ENCODE measurements at regions not wholly inside any gene's neighbourhood (a gene's known extent, or its start where the extent isn't known, plus 50 kb on each side); places are given as distances from the start of the nearest gene placed in this dataset.

GRCh38 chr12:45102818-45103217, 51.9 kb upstream of the DBX2 start:
- DNase-seq (ENCODE audit: low read depth in 2 of 3, low spot score in 1 of 3): no peak

GRCh38 chr12:45105996-45106395, 55.1 kb upstream of the DBX2 start:
- no peak for DNase-seq (ENCODE audit: low read depth in 2 of 3, low spot score in 1 of 3)

- no peak for DNase-seq (ENCODE audit: low read depth in 2 of 3, low spot score in 1 of 3)
These were observed 61.4 kb upstream of the DBX2 start for GRCh38 chr12:45112306-45112705.

GRCh38 chr12:45121224-45121623, 70.3 kb upstream of the DBX2 start:
- no peak for DNase-seq (ENCODE audit: low read depth in 2 of 3, low spot score in 1 of 3)

- no peak for DNase-seq (ENCODE audit: low read depth in 2 of 3, low spot score in 1 of 3)
These were observed 72.0 kb upstream of the DBX2 start for GRCh38 chr12:45122768-45123380.

GRCh38 chr12:45124485-45125155, 73.7 kb upstream of the DBX2 start:
- DNase-seq (ENCODE audit: low read depth in 2 of 3, low spot score in 1 of 3): no peak

- no peak for DNase-seq (ENCODE audit: low read depth in 2 of 3, low spot score in 1 of 3)
These were observed 75.1 kb upstream of the DBX2 start for GRCh38 chr12:45125997-45126396.

GRCh38 chr12:45128637-45129036, 77.7 kb upstream of the DBX2 start:
- no peak for DNase-seq (ENCODE audit: low read depth in 2 of 3, low spot score in 1 of 3)

- DNase-seq (ENCODE audit: low read depth in 2 of 3, low spot score in 1 of 3): peak; percentile 17 to 29 (median 20)
These were observed 80.0 kb upstream of the DBX2 start for GRCh38 chr12:45130881-45131281.

- no peak for DNase-seq (ENCODE audit: low read depth in 2 of 3, low spot score in 1 of 3)
These were observed 80.6 kb upstream of the DBX2 start for GRCh38 chr12:45131506-45131905.

- no peak for DNase-seq (ENCODE audit: low read depth in 2 of 3, low spot score in 1 of 3)
These were observed 77.3 kb upstream of the ANO6 start for GRCh38 chr12:45138609-45139008.

GRCh38 chr12:45148006-45148405, 67.9 kb upstream of the ANO6 start:
- DNase-seq (ENCODE audit: low read depth in 2 of 3, low spot score in 1 of 3): no peak

- no peak for DNase-seq (ENCODE audit: low read depth in 2 of 3, low spot score in 1 of 3)
These were observed 67.3 kb upstream of the ANO6 start for GRCh38 chr12:45148619-45149018.

- DNase-seq (ENCODE audit: low read depth in 2 of 3, low spot score in 1 of 3): no peak
These were observed 50.6 kb upstream of the ANO6 start for GRCh38 chr12:45165284-45165683.

- DNase-seq (ENCODE audit: low read depth in 2 of 3, low spot score in 1 of 3): no peak
These were observed 49.8 kb upstream of the ANO6 start for GRCh38 chr12:45166056-45166455.
